OCI-LY7 (cell line): ENCODE measurements at regions not wholly inside any gene's neighbourhood (a gene's known extent, or its start where the extent isn't known, plus 50 kb on each side); places are given as distances from the start of the nearest gene placed in this dataset.

Source experiments
- BruUV-seq: library from RNA; stranded (reverse); fragments of 400-500 nt; replicated peaks from 2 replicates; lab custom pipeline; 2021; lab: Mats Ljungman, UMichigan
- CTCF ChIA-PET: fragments of 300-600 bp; sonication (Branson Sonifier 250); formaldehyde crosslinking; loops from one replicate; lab custom pipeline; 2022; ENCODE audit warnings: antibody characterized with exemption; ENCODE audit not compliant: unreplicated experiment; lab: Charles Lee
- POLR2A ChIA-PET: fragments of 300-600 bp; sonication (Branson Sonifier 250); formaldehyde crosslinking; loops from one replicate; lab custom pipeline; 2022; ENCODE audit warnings: antibody characterized with exemption; lab: Charles Lee
- DNase-seq: peaks from one replicate; pipeline ENCODE4 v3.0.0-alpha.2; 2015; ENCODE audit warnings: low spot score
- H2AFZ ChIP-seq: fragments of 200-600 bp; sonication (generic), shearing (Covaris generic); 2 replicates; pipeline ENCODE4 v1.6.1; 2014; ENCODE audit warnings: mild to moderate bottlenecking, antibody characterized with exemption, low read length, moderate library complexity
- H3K27ac ChIP-seq: fragments of 200-600 bp; sonication (generic); 2 replicates; pipeline ENCODE4 v1.5.1; 2014; ENCODE audit warnings: mixed run types, low read depth, mild to moderate bottlenecking, moderate library complexity, low read length, inconsistent platforms; ENCODE audit not compliant: poor library complexity, severe bottlenecking
- H3K36me3 ChIP-seq: fragments of 200-600 bp; sonication (generic); 2 replicates; pipeline ENCODE4 v1.6.1; 2014; ENCODE audit warnings: mild to moderate bottlenecking, antibody characterized with exemption, low read length, moderate library complexity, mixed read lengths; ENCODE audit not compliant: insufficient read depth
- H3K4me1 ChIP-seq: fragments of 200-600 bp; sonication (generic); 2 replicates; pipeline ENCODE4 v1.5.1; 2014; ENCODE audit warnings: mild to moderate bottlenecking, low read length; ENCODE audit not compliant: insufficient read depth, poor library complexity, severe bottlenecking
- H3K4me2 ChIP-seq: fragments of 200-600 bp; sonication (generic); 2 replicates; pipeline ENCODE4 v1.6.1; 2014; ENCODE audit warnings: mild to moderate bottlenecking, low read length
- H3K4me3 ChIP-seq: fragments of 200-600 bp; sonication (generic); 2 replicates; pipeline ENCODE4 v1.5.1; 2014; ENCODE audit warnings: mild to moderate bottlenecking, low read depth, low read length; ENCODE audit not compliant: poor library complexity, severe bottlenecking
- H3K79me2 ChIP-seq: fragments of 200-600 bp; sonication (generic); 2 replicates; pipeline ENCODE4 v1.6.1; 2016; ENCODE audit warnings: low read depth, mild to moderate bottlenecking, low read length, moderate library complexity, mixed read lengths; ENCODE audit not compliant: insufficient read depth
- H3K9me2 ChIP-seq: fragments of 200-600 bp; sonication (generic); 2 replicates; pipeline ENCODE4 v1.6.1; 2016; ENCODE audit warnings: mild to moderate bottlenecking, low read length, mixed read lengths; ENCODE audit not compliant: insufficient read depth
- H3K9me3 ChIP-seq: fragments of 200-600 bp; sonication (generic); 2 replicates; pipeline ENCODE4 v1.6.1; 2014; ENCODE audit warnings: mild to moderate bottlenecking, mixed run types, low read length, mixed read lengths
- H4K20me1 ChIP-seq: fragments of 200-600 bp; sonication (generic); 2 replicates; pipeline ENCODE4 v1.6.1; 2014; ENCODE audit warnings: mild to moderate bottlenecking, antibody characterized with exemption, low read length, moderate library complexity, mixed read lengths; ENCODE audit not compliant: insufficient read depth
- CTCF ChIP-seq: fragments of 200-600 bp; sonication (generic); conservative IDR thresholded peaks from 2 replicates; pipeline ENCODE4 v1.5.1; 2014; ENCODE audit warnings: mild to moderate bottlenecking, antibody characterized with exemption, low read length, moderate library complexity, mixed read lengths
- EZH2phosphoT487 ChIP-seq: fragments of 200-600 bp; sonication (generic); IDR thresholded peaks from 2 replicates; pipeline ENCODE4 v1.6.1; 2018; ENCODE audit warnings: low read depth, borderline replicate concordance, mild to moderate bottlenecking, mixed run types, antibody characterized with exemption, low read length, moderate library complexity, mixed read lengths
- intact Hi-C: fragments of 100-400 bp; cut with micrococcal nuclease; formaldehyde crosslinking; loops from one replicate; pipeline ENCODE4 v1.10.0; 2022; ENCODE audit not compliant: unreplicated experiment

- ChIA-PET POLR2A (no interaction called here), CTCF (no interaction called here)
- no peak for DNase-seq
Observed at GRCh38 chr2:198788676-198789075, 669.1 kb downstream of the SATB2 start.

GRCh38 chr2:198782734-198783133, 675.0 kb downstream of the SATB2 start:
- intact Hi-C loops = no loop called here
- POLR2A ChIA-PET = interaction anchor here (1.0 to 1.6 kb wide), 2 partner anchors 10 to 79 kb away, joined by 3 to 6 read pairs; no protein-coding TSS in a partner anchor
- H3K4me2 ChIP-seq = no peak overlapping the region
- no peak overlapping the region for H3K27ac ChIP-seq
- H3K9me3 ChIP-seq = no peaks in the 10 kb centered on the region
- H3K4me3 ChIP-seq = no peak overlapping the region
- H3K4me1 ChIP-seq = no peaks in the 10 kb centered on the region
- H3K79me2 ChIP-seq = no peaks in the 10 kb centered on the region
- DNase-seq = no peak
- peak overlapping the region; percentile 30; the same call in 1 of the 2 replicates for H2AFZ ChIP-seq
- H4K20me1 ChIP-seq = no peaks in the 10 kb centered on the region
- no peaks in the 10 kb centered on the region for H3K36me3 ChIP-seq
- TF ChIP-seq EZH2phosphoT487 = no peak
- TF ChIP-seq CTCF = no peak
- CTCF ChIA-PET = no interaction called here
- BruUV-seq = no TSS peak
- H3K9me2 ChIP-seq = no peaks in the 10 kb centered on the region

More at GRCh38 chr2:198788676-198789075, 669.1 kb downstream of the SATB2 start:
- H3K27ac ChIP-seq = no peak overlapping the region
- no peaks in the 10 kb centered on the region for H4K20me1 ChIP-seq
- no TSS peak for BruUV-seq
- H3K4me2 ChIP-seq = no peak overlapping the region
- H2AFZ ChIP-seq = peak overlapping the region; percentile 31; the same call in 1 of the 2 replicates
- TF ChIP-seq EZH2phosphoT487 = no peak
- TF ChIP-seq CTCF = no peak
- intact Hi-C loops = no loop called here
- H3K4me1 ChIP-seq = no peaks in the 10 kb centered on the region
- H3K9me3 ChIP-seq = peaks cover 11% of the 10 kb centered on the region; the same call in 1 of the 2 replicates
- no peak overlapping the region for H3K4me3 ChIP-seq
- H3K36me3 ChIP-seq = no peaks in the 10 kb centered on the region
- no peaks in the 10 kb centered on the region for H3K9me2 ChIP-seq
- no peaks in the 10 kb centered on the region for H3K79me2 ChIP-seq

- ChIA-PET POLR2A (interaction anchor here (0.7 kb wide), 1 partner anchor 141 kb away, joined by 3 read pairs; no protein-coding TSS in a partner anchor), CTCF (no interaction called here)
- BruUV-seq = no TSS peak
- Histone ChIP-seq H3K4me2 (no peak overlapping the region), H3K4me1 (peaks cover 11% of the 10 kb centered on the region), H3K79me2 (no peaks in the 10 kb centered on the region), H3K27ac (no peak overlapping the region), H2AFZ (peak overlapping the region; percentile 21), H3K4me3 (no peak overlapping the region), H3K9me2 (no peaks in the 10 kb centered on the region), H3K9me3 (no peaks in the 10 kb centered on the region), H4K20me1 (no peaks in the 10 kb centered on the region), H3K36me3 (no peaks in the 10 kb centered on the region)
- DNase-seq = no peak
- intact Hi-C loops = no loop called here
- TF ChIP-seq CTCF = no peak
- TF ChIP-seq EZH2phosphoT487 = no peak
Observed at GRCh38 chr2:198776616-198777406, 680.9 kb downstream of the SATB2 start.
